NCI-H1105 treated with DMSO at 0.1 percent for 48 hours (cell line): ENCODE measurements at regions not wholly inside any gene's neighbourhood (a gene's known extent, or its start where the extent isn't known, plus 50 kb on each side); places are given as distances from the start of the nearest gene placed in this dataset.
A peak's percentile ranks its signal among the peaks of the same experiment; 100 is the strongest.
"Not testable (repeated sequence)": the region's sequence is repeated elsewhere in the genome, so short reads cannot be mapped to it uniquely, and the experiment has no call there.

Experiments used
- DNase-seq: peaks from one replicate; lab custom pipeline; 2025; lab: John Stamatoyannopoulos, UW

- DNase-seq = not testable (repeated sequence)
Measured at GRCh38 chr6:125591796-125592195, 157.6 kb upstream of the HEY2 start.

- no peak for DNase-seq
Measured at GRCh38 chr6:125593746-125594145, 155.7 kb upstream of the HEY2 start.

- peak; percentile 53 for DNase-seq
Measured at GRCh38 chr6:125596020-125596419, 153.4 kb upstream of the HEY2 start.

GRCh38 chr6:125597411-125598253 lies 151.8 kb upstream of the HEY2 start:
- peak; percentile 96 for DNase-seq

GRCh38 chr6:125598422-125598821 lies 151.0 kb upstream of the HEY2 start:
- DNase-seq = peak; percentile 16

- no peak for DNase-seq
Measured at GRCh38 chr6:125604257-125604656, 145.2 kb upstream of the HEY2 start.

GRCh38 chr6:125611573-125612344 lies 137.7 kb upstream of the HEY2 start:
- DNase-seq = peak; percentile 89

- peak; percentile 52 for DNase-seq
Measured at GRCh38 chr6:125612345-125612846, 137.0 kb upstream of the HEY2 start.

GRCh38 chr6:125618629-125619028 lies 130.8 kb upstream of the HEY2 start:
- DNase-seq = no peak

GRCh38 chr6:125623085-125623484 lies 126.3 kb upstream of the HEY2 start:
- no peak for DNase-seq

- DNase-seq = no peak
Measured at GRCh38 chr6:125631165-125631564, 118.3 kb upstream of the HEY2 start.

- not testable (repeated sequence) for DNase-seq
Measured at GRCh38 chr6:125636011-125636410, 113.4 kb upstream of the HEY2 start.

GRCh38 chr6:125636671-125637070 lies 112.8 kb upstream of the HEY2 start:
- no peak for DNase-seq

GRCh38 chr6:125637207-125637606 lies 112.2 kb upstream of the HEY2 start:
- no peak for DNase-seq

- DNase-seq = no peak
Measured at GRCh38 chr6:125639466-125640020, 109.9 kb upstream of the HEY2 start.

GRCh38 chr6:125640441-125641150 lies 108.8 kb upstream of the HEY2 start:
- no peak for DNase-seq

GRCh38 chr6:125643967-125644661 lies 105.3 kb upstream of the HEY2 start:
- DNase-seq = not testable (repeated sequence)

- no peak for DNase-seq
Measured at GRCh38 chr6:125647391-125647790, 102.0 kb upstream of the HEY2 start.

GRCh38 chr6:125653752-125654151 lies 95.7 kb upstream of the HEY2 start:
- DNase-seq = not testable (repeated sequence)

GRCh38 chr6:125655511-125655910 lies 93.9 kb upstream of the HEY2 start:
- DNase-seq = no peak

GRCh38 chr6:125656287-125656870 lies 93.1 kb upstream of the HEY2 start:
- no peak for DNase-seq
